ENCODE measurements at regions not wholly inside any gene's neighbourhood (a gene's known extent, or its start where the extent isn't known, plus 50 kb on each side); places are given as distances from the start of the nearest gene placed in this dataset.

DNA sequence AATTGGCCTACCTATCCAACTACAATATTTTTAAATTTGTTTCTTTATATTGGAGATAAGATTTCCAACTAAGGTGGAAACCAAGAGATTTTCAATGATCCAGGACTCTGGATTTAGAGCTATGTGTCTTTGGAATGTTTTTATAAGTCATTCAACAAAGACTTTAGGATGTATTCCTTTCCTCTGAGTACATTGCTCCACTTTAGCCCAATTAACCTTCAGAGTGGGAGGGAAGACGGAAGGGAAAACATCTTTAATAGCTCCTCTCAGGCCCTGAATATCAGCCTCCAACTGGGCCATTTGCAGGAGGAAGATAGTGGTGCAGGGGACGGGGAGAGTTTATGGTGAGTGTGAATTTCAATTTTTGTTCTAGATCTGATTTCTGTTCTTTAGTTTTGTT is 239.2 kb downstream of the PIK3R1 start:
- TF ChIP-seq POLR2A (IDR thresholded peaks at IDR 0.05; ENCODE audit: low read depth, low read length): no peak
- TF ChIP-seq POLR2AphosphoS5 (IDR thresholded peaks at IDR 0.05; ENCODE audit: low read depth, low read length): no peak

Measured in GM12892 (cell line).